HFF-Myc (cell line): ENCODE measurements at regions not wholly inside any gene's neighbourhood (a gene's known extent, or its start where the extent isn't known, plus 50 kb on each side); places are given as distances from the start of the nearest gene placed in this dataset.
"Not testable (repeated sequence)": the region's sequence is repeated elsewhere in the genome, so short reads cannot be mapped to it uniquely, and the experiment has no call there.

Experiments used
- DNase-seq: peaks from one replicate; pipeline ENCODE4 v3.0.0-alpha.2; 2011; ENCODE audit warnings: low read depth; ENCODE audit errors: extremely low read depth
- H3K4me3 ChIP-seq: replicated peaks from 2 replicates; pipeline ENCODE4 v1.5.1; 2011; ENCODE audit warnings: low read depth, mild to moderate bottlenecking, control low read depth, low read length
- TF ChIP-seq, protein P1 (sequence below): IDR thresholded peaks from 2 replicates; pipeline ENCODE4 v1.5.1; 2012; ENCODE audit warnings: mild to moderate bottlenecking, low read depth, low read length, control low read depth; ENCODE audit errors: missing control alignments

- no peak overlapping the region for H3K4me3 ChIP-seq
- TF ChIP-seq, protein P1, sequence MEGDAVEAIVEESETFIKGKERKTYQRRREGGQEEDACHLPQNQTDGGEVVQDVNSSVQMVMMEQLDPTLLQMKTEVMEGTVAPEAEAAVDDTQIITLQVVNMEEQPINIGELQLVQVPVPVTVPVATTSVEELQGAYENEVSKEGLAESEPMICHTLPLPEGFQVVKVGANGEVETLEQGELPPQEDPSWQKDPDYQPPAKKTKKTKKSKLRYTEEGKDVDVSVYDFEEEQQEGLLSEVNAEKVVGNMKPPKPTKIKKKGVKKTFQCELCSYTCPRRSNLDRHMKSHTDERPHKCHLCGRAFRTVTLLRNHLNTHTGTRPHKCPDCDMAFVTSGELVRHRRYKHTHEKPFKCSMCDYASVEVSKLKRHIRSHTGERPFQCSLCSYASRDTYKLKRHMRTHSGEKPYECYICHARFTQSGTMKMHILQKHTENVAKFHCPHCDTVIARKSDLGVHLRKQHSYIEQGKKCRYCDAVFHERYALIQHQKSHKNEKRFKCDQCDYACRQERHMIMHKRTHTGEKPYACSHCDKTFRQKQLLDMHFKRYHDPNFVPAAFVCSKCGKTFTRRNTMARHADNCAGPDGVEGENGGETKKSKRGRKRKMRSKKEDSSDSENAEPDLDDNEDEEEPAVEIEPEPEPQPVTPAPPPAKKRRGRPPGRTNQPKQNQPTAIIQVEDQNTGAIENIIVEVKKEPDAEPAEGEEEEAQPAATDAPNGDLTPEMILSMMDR: no peak
- DNase-seq: no peak
Observed at GRCh38 chr14:38605193-38606114, 349.6 kb upstream of the CLEC14A start.

DNA sequence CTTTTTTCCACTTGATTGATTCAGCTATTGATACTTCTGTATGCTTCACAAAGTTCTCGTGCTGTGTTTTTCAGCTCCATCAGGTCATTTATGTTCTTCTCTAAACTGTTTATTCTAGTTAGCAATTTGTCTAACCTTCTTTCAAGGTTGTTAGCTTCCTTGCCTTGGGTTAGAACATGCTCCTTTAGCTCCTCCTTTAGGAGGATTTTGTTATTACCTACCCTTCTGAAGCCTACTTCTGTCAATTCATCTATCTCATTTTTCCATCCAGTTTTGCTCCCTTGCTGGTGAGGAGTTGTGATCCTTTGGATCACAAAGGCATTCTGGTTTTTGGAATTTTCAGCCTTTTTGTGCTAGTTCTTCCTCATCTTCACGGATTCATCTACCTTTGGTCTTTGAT, 344.7 kb upstream of the CLEC14A start:
- H3K4me3 ChIP-seq, DNase-seq: not testable (repeated sequence)
- TF ChIP-seq, protein P1: peak; percentile 16

DNA sequence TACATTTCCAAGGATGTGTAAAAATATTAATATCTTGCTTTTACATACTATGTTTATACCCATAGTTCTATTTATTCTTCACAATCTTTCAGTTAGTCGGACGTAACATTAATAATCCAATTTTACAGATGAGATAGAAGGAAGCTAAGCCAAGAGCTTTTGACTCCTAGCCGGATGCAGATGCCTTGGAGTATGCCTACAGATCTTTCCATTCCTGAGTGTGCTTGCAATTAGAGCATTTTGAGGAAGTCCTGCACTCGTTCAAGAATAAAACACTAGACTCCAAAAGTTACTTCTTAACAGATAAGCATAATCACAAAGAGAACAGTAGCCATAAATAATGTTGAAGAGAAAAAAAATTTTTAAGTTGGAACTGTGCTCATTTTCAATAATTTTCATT, 337.6 kb upstream of the CLEC14A start:
- DNase-seq: no peak
- no peak overlapping the region for H3K4me3 ChIP-seq
- TF ChIP-seq, protein P1: no peak

DNA sequence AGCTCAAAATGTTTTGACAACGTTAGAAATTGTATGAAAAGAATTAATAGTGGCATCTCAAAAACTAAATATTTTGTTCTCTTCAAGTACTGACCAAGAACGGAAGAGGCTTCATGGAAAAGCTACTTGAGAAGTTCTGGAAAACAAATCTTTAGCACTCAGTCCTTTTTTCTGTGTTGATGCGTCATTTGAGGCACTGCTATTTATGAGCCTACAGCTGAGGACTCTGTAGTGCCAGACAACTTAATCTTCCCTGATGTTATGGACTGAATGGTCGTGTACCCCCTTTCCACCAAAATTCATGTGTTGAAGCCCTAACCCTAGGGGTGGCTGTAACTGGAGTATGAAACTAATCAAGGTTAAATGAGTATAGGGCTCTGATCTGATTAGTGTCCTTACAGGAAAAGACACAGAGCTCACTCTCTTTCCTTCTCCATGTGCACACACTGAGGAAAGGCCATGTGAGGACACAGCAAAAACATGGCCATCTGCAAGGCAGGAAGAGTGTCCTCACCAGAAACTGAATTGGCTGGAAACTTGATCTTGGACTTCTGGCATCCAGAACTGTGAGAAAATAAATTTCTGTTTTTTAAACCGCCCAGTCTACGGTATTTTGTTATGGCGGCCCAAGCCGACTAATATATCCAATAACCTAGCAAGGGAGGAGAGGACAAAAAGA, 337.0 kb upstream of the CLEC14A start:
- DNase-seq: no peak
- TF ChIP-seq, protein P1: no peak
- no peak overlapping the region for H3K4me3 ChIP-seq

- TF ChIP-seq, protein P1: no peak
- no peak for DNase-seq
- H3K4me3 ChIP-seq: no peak overlapping the region
Observed at GRCh38 chr14:38589747-38590350, 334.0 kb upstream of the CLEC14A start.

DNA sequence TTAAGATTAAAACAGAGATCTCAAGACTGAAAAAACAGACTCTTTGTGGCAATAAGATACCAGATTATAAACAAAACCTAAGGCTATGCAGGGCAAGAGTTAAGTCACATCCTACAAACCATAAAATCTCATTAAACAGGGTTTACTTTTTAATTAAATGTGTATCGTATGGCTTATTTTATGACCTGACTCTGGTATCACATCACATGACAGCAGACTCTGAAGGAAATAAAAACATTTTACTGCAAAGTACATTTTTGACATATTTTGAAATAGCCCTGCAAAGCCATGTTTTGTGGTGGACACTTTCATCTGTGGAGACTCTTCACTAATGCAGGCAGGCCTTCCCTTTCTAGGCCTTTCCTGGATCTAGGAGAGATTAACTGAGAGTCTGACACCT, 327.6 kb upstream of the CLEC14A start:
- DNase-seq: no peak
- TF ChIP-seq, protein P1: no peak
- H3K4me3 ChIP-seq: no peak overlapping the region
